ENCODE measurements at regions not wholly inside any gene's neighbourhood (a gene's known extent, or its start where the extent isn't known, plus 50 kb on each side); places are given as distances from the start of the nearest gene placed in this dataset.

DNA sequence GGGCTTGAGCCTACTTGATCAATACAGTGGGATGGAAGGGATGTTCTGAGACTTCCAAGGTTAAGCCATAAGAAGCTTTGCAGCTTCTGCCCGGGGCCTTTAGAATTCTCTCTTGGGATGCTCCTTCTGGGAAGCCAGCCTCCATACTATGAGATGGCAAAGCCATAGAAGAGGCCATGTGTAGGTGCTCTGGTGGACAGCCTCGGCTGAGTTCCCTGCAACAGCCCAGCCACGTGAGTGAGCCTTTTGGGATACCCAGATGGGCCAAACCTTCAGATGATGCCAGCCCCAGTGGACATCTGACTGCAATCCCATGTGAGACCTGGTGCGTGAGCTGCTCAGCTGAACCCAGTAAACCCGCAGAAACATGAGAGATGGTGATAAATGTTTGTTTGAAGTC, 370.6 kb downstream of the RPS24 start:
- no TSS peak for BruUV-seq (replicated peaks)
- H3K4me3 Mint-ChIP-seq (ENCODE audit: unreplicated experiment): no peak overlapping the region
- peaks cover 9% of the 10 kb centered on the region for H3K4me1 Mint-ChIP-seq (ENCODE audit: insufficient read depth, unreplicated experiment)
- intact Hi-C loops (cut with micrococcal nuclease): no loop called here
- DNase-seq (ENCODE audit: unreplicated experiment): no peak
- no peaks in the 10 kb centered on the region for H3K9me3 Mint-ChIP-seq (ENCODE audit: unreplicated experiment)
- CTCF ChIA-PET: no interaction called here
- H3K36me3 Mint-ChIP-seq (ENCODE audit: insufficient read depth, unreplicated experiment): no peaks in the 10 kb centered on the region
- POLR2A ChIA-PET: no interaction called here
- no peak overlapping the region for H3K27ac Mint-ChIP-seq (ENCODE audit: low read depth, unreplicated experiment)
- no peak for TF ChIP-seq CTCF (IDR thresholded peaks at IDR 0.05; ENCODE audit: unreplicated experiment)
- H3K27me3 Mint-ChIP-seq (ENCODE audit: insufficient read depth, unreplicated experiment): peaks cover 39% of the 10 kb centered on the region

- Mint-ChIP-seq H3K27me3 (ENCODE audit: insufficient read depth, unreplicated experiment) (peaks cover 39% of the 10 kb centered on the region), H3K27ac (ENCODE audit: low read depth, unreplicated experiment) (no peak overlapping the region), H3K4me1 (ENCODE audit: insufficient read depth, unreplicated experiment) (peaks cover 9% of the 10 kb centered on the region), H3K4me3 (ENCODE audit: unreplicated experiment) (no peak overlapping the region), H3K9me3 (ENCODE audit: unreplicated experiment) (no peaks in the 10 kb centered on the region), H3K36me3 (ENCODE audit: insufficient read depth, unreplicated experiment) (no peaks in the 10 kb centered on the region)
- DNase-seq (ENCODE audit: unreplicated experiment): no peak
- POLR2A ChIA-PET: no interaction called here
- no peak for TF ChIP-seq CTCF (IDR thresholded peaks at IDR 0.05; ENCODE audit: unreplicated experiment)
- no TSS peak for BruUV-seq (replicated peaks)
- intact Hi-C loops (cut with micrococcal nuclease): no loop called here
- CTCF ChIA-PET: no interaction called here
Observed at GRCh38 chr10:78405231-78405630, 371.6 kb downstream of the RPS24 start.

- Mint-ChIP-seq H3K36me3 (ENCODE audit: insufficient read depth, unreplicated experiment) (no peaks in the 10 kb centered on the region), H3K4me3 (ENCODE audit: unreplicated experiment) (no peak overlapping the region), H3K9me3 (ENCODE audit: unreplicated experiment) (no peaks in the 10 kb centered on the region), H3K27me3 (ENCODE audit: insufficient read depth, unreplicated experiment) (peaks cover 39% of the 10 kb centered on the region), H3K4me1 (ENCODE audit: insufficient read depth, unreplicated experiment) (peaks cover 9% of the 10 kb centered on the region), H3K27ac (ENCODE audit: low read depth, unreplicated experiment) (no peak overlapping the region)
- CTCF ChIA-PET: no interaction called here
- intact Hi-C loops (cut with micrococcal nuclease): no loop called here
- DNase-seq (ENCODE audit: unreplicated experiment): no peak
- no TSS peak for BruUV-seq (replicated peaks)
- TF ChIP-seq CTCF (IDR thresholded peaks at IDR 0.05; ENCODE audit: unreplicated experiment): no peak
- POLR2A ChIA-PET: interaction anchor here (0.6 kb wide), 1 partner anchor 454 kb away, joined by 3 read pairs; no protein-coding TSS in a partner anchor
Observed at GRCh38 chr10:78405736-78406135, 372.1 kb downstream of the RPS24 start.

DNA sequence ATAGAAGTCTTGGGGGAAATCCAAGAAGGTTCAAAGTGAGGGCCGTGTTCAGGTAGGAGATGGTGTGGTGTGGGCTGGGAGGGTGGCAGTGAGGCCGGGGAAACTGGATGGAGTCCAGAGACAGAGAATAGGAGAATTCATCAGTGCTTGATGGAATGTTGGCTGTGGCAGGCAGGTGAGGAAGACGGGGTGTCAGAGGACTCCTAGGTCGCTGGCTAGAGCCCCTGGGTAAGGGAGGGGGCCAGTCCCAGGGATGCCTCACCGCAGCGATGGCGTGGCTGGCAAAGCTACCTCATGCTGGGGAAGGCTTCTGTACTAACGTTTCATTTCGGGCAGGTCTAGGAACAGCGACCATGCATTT, 373.0 kb downstream of the RPS24 start:
- CTCF ChIA-PET: interaction anchor here (1.6 kb wide), 1 partner anchor 789 kb away, joined by 8 read pairs; no protein-coding TSS in a partner anchor
- Mint-ChIP-seq H3K9me3 (ENCODE audit: unreplicated experiment) (no peaks in the 10 kb centered on the region), H3K36me3 (ENCODE audit: insufficient read depth, unreplicated experiment) (no peaks in the 10 kb centered on the region), H3K4me1 (ENCODE audit: insufficient read depth, unreplicated experiment) (peaks cover 9% of the 10 kb centered on the region), H3K27ac (ENCODE audit: low read depth, unreplicated experiment) (no peak overlapping the region), H3K4me3 (ENCODE audit: unreplicated experiment) (peak overlapping the region; percentile 62), H3K27me3 (ENCODE audit: insufficient read depth, unreplicated experiment) (peaks cover 39% of the 10 kb centered on the region)
- intact Hi-C loops (cut with micrococcal nuclease): no loop called here
- no peak for DNase-seq (ENCODE audit: unreplicated experiment)
- POLR2A ChIA-PET: interaction anchor here (0.6 kb wide), 1 partner anchor 398 kb away, joined by 3 read pairs; no protein-coding TSS in a partner anchor
- BruUV-seq (replicated peaks): no TSS peak
- TF ChIP-seq CTCF (IDR thresholded peaks at IDR 0.05; ENCODE audit: unreplicated experiment): no peak

Measured in MCF 10A (cell line).